ENCODE measurements at regions not wholly inside any gene's neighbourhood (a gene's known extent, or its start where the extent isn't known, plus 50 kb on each side); places are given as distances from the start of the nearest gene placed in this dataset.

DNA sequence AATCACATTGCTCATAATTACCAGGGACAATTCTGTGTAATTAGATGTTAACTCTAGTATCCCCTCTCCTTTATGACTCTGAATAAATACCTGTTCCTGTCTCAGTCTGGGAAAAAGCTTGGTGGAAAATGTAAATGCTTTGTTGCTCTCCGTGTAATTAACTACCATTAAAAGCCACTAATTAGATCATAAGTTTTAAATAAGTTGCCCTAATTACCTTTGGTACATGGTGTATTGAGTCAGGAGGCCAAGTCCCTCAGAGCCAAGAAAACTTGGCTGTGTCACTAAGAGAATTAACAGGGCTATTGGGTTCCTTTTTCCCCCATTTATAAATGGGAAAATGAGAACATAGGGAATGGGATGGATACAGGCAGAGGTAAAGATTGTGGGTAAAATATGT is 617.6 kb downstream of the TLR4 start:
- Histone ChIP-seq H3K36me3 (ENCODE audit: control insufficient read depth in 3 of 3, insufficient read depth in 3 of 3, low read length in 3 of 3) (no peaks in the 10 kb centered on the region), H3K27me3 (ENCODE audit: control insufficient read depth in 3 of 3, insufficient read depth in 3 of 3, low read length in 3 of 3) (no peaks in the 10 kb centered on the region), H3K4me1 (ENCODE audit: control insufficient read depth in 3 of 3, insufficient read depth in 3 of 3, low read length in 3 of 3) (no peaks in the 10 kb centered on the region), H3K9ac (ENCODE audit: low read depth in 1 of 3, low read length in 3 of 3) (no peak overlapping the region), H3K9me3 (ENCODE audit: control insufficient read depth in 3 of 3, low read length in 3 of 3) (no peaks in the 10 kb centered on the region), H3K27ac (ENCODE audit: low read depth, low read length) (no peak overlapping the region), H3K4me3 (ENCODE audit: low read length in 3 of 3) (no peak overlapping the region)

DNA sequence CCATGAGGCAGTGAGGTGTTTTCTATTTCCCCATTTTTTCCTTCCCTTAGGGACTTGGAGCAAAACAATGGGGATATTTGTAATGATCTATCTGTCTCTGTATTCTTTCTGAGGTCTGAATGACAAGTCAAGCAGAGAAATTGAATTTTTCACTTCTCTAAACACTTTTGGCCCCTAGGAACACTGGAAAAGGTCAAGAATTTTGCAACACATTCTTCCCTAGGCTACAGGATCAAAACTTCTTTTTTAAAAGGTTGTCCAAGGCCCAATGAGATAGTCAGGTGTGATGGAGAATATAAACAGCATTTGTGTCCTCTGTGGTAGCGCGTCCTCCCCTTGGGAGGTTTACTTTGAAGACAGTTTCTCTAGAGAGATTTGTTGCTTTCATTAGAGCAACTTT is 620.5 kb downstream of the TLR4 start:
- Histone ChIP-seq H3K9ac (ENCODE audit: low read depth in 1 of 3, low read length in 3 of 3) (no peak overlapping the region), H3K27me3 (ENCODE audit: control insufficient read depth in 3 of 3, insufficient read depth in 3 of 3, low read length in 3 of 3) (no peaks in the 10 kb centered on the region), H3K9me3 (ENCODE audit: control insufficient read depth in 3 of 3, low read length in 3 of 3) (no peaks in the 10 kb centered on the region), H3K27ac (ENCODE audit: low read depth, low read length) (no peak overlapping the region), H3K4me3 (ENCODE audit: low read length in 3 of 3) (no peak overlapping the region), H3K36me3 (ENCODE audit: control insufficient read depth in 3 of 3, insufficient read depth in 3 of 3, low read length in 3 of 3) (no peaks in the 10 kb centered on the region), H3K4me1 (ENCODE audit: control insufficient read depth in 3 of 3, insufficient read depth in 3 of 3, low read length in 3 of 3) (no peaks in the 10 kb centered on the region)

DNA sequence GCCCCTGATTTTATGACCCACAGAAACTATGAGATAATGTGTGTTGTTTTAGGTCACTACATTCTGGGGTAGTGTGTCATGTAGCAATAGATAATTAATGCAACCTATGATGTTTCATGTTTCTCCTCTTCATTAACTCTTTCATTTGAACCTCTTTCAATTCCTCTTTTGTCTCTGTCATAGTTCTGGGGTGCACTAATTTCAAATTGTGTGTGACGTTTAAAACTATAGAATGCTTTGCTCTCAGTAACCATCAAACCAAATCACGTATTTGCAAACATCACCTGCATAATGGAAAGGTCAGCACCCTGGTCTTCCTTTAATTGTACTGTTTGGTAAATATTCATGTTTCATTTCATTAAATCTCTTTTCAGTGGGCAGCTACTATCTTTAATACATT is 621.6 kb downstream of the TLR4 start:
- Histone ChIP-seq H3K27me3 (ENCODE audit: control insufficient read depth in 3 of 3, insufficient read depth in 3 of 3, low read length in 3 of 3) (no peaks in the 10 kb centered on the region), H3K36me3 (ENCODE audit: control insufficient read depth in 3 of 3, insufficient read depth in 3 of 3, low read length in 3 of 3) (no peaks in the 10 kb centered on the region), H3K9ac (ENCODE audit: low read depth in 1 of 3, low read length in 3 of 3) (no peak overlapping the region), H3K4me3 (ENCODE audit: low read length in 3 of 3) (no peak overlapping the region), H3K27ac (ENCODE audit: low read depth, low read length) (no peak overlapping the region), H3K4me1 (ENCODE audit: control insufficient read depth in 3 of 3, insufficient read depth in 3 of 3, low read length in 3 of 3) (no peaks in the 10 kb centered on the region), H3K9me3 (ENCODE audit: control insufficient read depth in 3 of 3, low read length in 3 of 3) (no peaks in the 10 kb centered on the region)

DNA sequence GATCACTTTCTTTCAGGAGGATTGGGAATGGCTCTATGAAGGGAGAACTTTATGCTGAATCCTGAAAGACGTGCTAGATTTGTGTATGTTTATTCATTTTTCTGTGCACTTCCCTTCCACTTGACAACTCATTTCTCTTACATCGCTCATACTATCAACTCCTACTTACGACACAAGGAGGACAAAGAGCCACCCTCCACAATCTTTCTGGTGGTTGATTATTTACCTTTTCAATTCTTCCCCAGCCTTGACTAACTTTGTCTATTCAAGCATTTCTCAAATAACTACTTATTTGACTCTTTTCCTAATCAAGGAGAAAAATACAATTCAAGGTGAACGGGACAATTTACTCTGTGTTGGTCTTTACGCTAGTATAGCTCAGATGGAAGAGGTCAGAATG is 622.1 kb downstream of the TLR4 start:
- H3K4me3 ChIP-seq (ENCODE audit: low read length in 3 of 3), result no peak overlapping the region
- no peaks in the 10 kb centered on the region for H3K4me1 ChIP-seq (ENCODE audit: control insufficient read depth in 3 of 3, insufficient read depth in 3 of 3, low read length in 3 of 3)
- H3K9ac ChIP-seq (ENCODE audit: low read depth in 1 of 3, low read length in 3 of 3), result no peak overlapping the region

GRCh38 chr9:118330191-118330986 is 626.2 kb downstream of the TLR4 start:
- Histone ChIP-seq H3K36me3 (ENCODE audit: control insufficient read depth in 3 of 3, insufficient read depth in 3 of 3, low read length in 3 of 3) (no peaks in the 10 kb centered on the region), H3K9me3 (ENCODE audit: control insufficient read depth in 3 of 3, low read length in 3 of 3) (no peaks in the 10 kb centered on the region)

More for the DNA sequence above, 622.1 kb downstream of the TLR4 start:
- no peak overlapping the region for H3K27ac ChIP-seq (ENCODE audit: low read depth, low read length)
- no peaks in the 10 kb centered on the region for H3K9me3 ChIP-seq (ENCODE audit: control insufficient read depth in 3 of 3, low read length in 3 of 3)
- H3K27me3 ChIP-seq (ENCODE audit: control insufficient read depth in 3 of 3, insufficient read depth in 3 of 3, low read length in 3 of 3), result no peaks in the 10 kb centered on the region
- H3K36me3 ChIP-seq (ENCODE audit: control insufficient read depth in 3 of 3, insufficient read depth in 3 of 3, low read length in 3 of 3), result no peaks in the 10 kb centered on the region

DNA sequence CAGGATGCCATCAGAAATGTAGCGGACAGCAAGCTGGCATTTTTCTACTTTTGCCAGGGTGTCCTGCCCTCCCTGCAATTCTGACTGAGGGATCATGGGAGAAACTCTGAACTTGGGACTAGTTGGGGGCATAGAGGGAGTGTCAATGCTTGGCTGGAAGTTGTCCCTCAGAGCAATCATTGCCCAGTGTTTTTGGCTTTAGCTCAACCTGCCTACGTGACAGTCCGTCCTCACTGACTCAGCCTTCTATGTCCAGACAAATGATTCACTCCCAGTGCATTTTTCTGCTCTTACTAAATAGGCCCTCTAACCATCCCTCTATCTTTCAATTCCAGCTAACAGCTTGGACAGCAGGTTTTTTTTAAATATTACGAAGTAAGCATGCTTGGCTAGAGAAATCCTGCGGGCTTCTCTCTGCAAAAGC is 627.4 kb downstream of the TLR4 start:
- Histone ChIP-seq H3K9me3 (ENCODE audit: control insufficient read depth in 3 of 3, low read length in 3 of 3) (no peaks in the 10 kb centered on the region), H3K27ac (ENCODE audit: low read depth, low read length) (no peak overlapping the region), H3K27me3 (ENCODE audit: control insufficient read depth in 3 of 3, insufficient read depth in 3 of 3, low read length in 3 of 3) (no peaks in the 10 kb centered on the region), H3K9ac (ENCODE audit: low read depth in 1 of 3, low read length in 3 of 3) (no peak overlapping the region), H3K4me3 (ENCODE audit: low read length in 3 of 3) (no peak overlapping the region), H3K4me1 (ENCODE audit: control insufficient read depth in 3 of 3, insufficient read depth in 3 of 3, low read length in 3 of 3) (no peaks in the 10 kb centered on the region), H3K36me3 (ENCODE audit: control insufficient read depth in 3 of 3, insufficient read depth in 3 of 3, low read length in 3 of 3) (no peaks in the 10 kb centered on the region)

More at GRCh38 chr9:118330191-118330986, 626.2 kb downstream of the TLR4 start:
- no peak overlapping the region for H3K27ac ChIP-seq (ENCODE audit: low read depth, low read length)
- H3K4me1 ChIP-seq (ENCODE audit: control insufficient read depth in 3 of 3, insufficient read depth in 3 of 3, low read length in 3 of 3), result no peaks in the 10 kb centered on the region
- no peak overlapping the region for H3K4me3 ChIP-seq (ENCODE audit: low read length in 3 of 3)
- H3K27me3 ChIP-seq (ENCODE audit: control insufficient read depth in 3 of 3, insufficient read depth in 3 of 3, low read length in 3 of 3), result no peaks in the 10 kb centered on the region
- no peak overlapping the region for H3K9ac ChIP-seq (ENCODE audit: low read depth in 1 of 3, low read length in 3 of 3)

DNA sequence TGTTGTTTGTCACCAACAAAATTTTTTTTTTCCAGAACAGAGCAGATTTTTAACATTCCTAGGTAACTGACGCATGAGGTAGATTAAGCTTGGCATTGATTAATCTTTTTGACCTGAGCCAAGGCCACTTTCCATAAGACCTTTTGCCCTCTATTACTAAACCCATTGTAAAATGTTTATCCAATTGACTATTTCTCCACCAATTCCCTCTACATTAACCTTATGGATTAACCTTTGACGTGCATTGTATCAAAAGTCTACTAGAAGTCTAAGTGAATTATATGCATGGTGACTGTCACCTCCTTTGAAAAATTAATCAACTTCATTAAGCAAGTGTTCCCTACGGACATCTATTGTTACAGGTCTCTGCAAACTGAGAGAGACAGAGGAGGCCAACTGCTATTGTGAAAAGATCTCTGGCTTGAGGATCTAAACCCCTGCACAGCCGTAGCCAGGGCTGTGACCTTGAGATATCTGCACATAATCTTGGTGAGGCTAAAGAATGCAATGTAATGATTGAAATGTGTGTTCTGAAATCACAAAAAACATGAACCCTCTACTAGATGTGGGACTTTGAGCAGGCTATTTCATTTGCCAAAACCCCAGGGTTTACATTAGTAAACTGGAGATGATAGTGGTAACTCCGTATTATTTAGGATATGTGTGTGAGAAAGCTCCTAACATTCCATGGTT is 632.2 kb downstream of the TLR4 start:
- Histone ChIP-seq H3K9ac (ENCODE audit: low read depth in 1 of 3, low read length in 3 of 3) (no peak overlapping the region), H3K4me3 (ENCODE audit: low read length in 3 of 3) (no peak overlapping the region), H3K9me3 (ENCODE audit: control insufficient read depth in 3 of 3, low read length in 3 of 3) (no peaks in the 10 kb centered on the region), H3K27ac (ENCODE audit: low read depth, low read length) (no peak overlapping the region), H3K27me3 (ENCODE audit: control insufficient read depth in 3 of 3, insufficient read depth in 3 of 3, low read length in 3 of 3) (no peaks in the 10 kb centered on the region), H3K36me3 (ENCODE audit: control insufficient read depth in 3 of 3, insufficient read depth in 3 of 3, low read length in 3 of 3) (no peaks in the 10 kb centered on the region), H3K4me1 (ENCODE audit: control insufficient read depth in 3 of 3, insufficient read depth in 3 of 3, low read length in 3 of 3) (no peaks in the 10 kb centered on the region)

DNA sequence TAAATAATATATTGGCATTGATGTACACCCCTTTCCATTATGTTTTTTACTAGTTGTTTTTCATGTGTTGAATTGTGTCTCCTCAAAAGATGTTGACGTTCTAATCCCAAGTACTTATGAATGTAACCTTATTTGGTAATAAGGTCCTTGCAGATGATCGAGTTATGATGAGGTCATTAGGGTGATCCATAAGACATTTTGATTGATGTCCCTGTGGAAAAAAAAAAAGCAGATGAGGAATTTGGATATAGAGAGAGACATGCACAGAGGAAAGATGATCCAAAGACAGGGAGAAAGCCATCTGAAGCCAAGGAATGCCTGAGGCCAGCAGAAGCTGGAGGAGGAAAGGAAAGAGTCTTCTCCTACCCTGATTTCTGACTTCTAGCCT is 632.7 kb downstream of the TLR4 start:
- Histone ChIP-seq H3K9me3 (ENCODE audit: control insufficient read depth in 3 of 3, low read length in 3 of 3) (no peaks in the 10 kb centered on the region), H3K4me3 (ENCODE audit: low read length in 3 of 3) (no peak overlapping the region), H3K27ac (ENCODE audit: low read depth, low read length) (no peak overlapping the region), H3K4me1 (ENCODE audit: control insufficient read depth in 3 of 3, insufficient read depth in 3 of 3, low read length in 3 of 3) (no peaks in the 10 kb centered on the region), H3K36me3 (ENCODE audit: control insufficient read depth in 3 of 3, insufficient read depth in 3 of 3, low read length in 3 of 3) (no peaks in the 10 kb centered on the region), H3K9ac (ENCODE audit: low read depth in 1 of 3, low read length in 3 of 3) (no peak overlapping the region), H3K27me3 (ENCODE audit: control insufficient read depth in 3 of 3, insufficient read depth in 3 of 3, low read length in 3 of 3) (no peaks in the 10 kb centered on the region)

GRCh38 chr9:118360036-118360435 is 655.8 kb downstream of the TLR4 start:
- no peaks in the 10 kb centered on the region for H3K27me3 ChIP-seq (ENCODE audit: control insufficient read depth in 3 of 3, insufficient read depth in 3 of 3, low read length in 3 of 3)
- no peak overlapping the region for H3K9ac ChIP-seq (ENCODE audit: low read depth in 1 of 3, low read length in 3 of 3)
- no peaks in the 10 kb centered on the region for H3K36me3 ChIP-seq (ENCODE audit: control insufficient read depth in 3 of 3, insufficient read depth in 3 of 3, low read length in 3 of 3)
- H3K27ac ChIP-seq (ENCODE audit: low read depth, low read length), result no peak overlapping the region
- H3K9me3 ChIP-seq (ENCODE audit: control insufficient read depth in 3 of 3, low read length in 3 of 3), result no peaks in the 10 kb centered on the region
- H3K4me1 ChIP-seq (ENCODE audit: control insufficient read depth in 3 of 3, insufficient read depth in 3 of 3, low read length in 3 of 3), result no peaks in the 10 kb centered on the region
- H3K4me3 ChIP-seq (ENCODE audit: low read length in 3 of 3), result no peak overlapping the region

GRCh38 chr9:118362123-118362522 is 657.9 kb downstream of the TLR4 start:
- H3K27ac ChIP-seq (ENCODE audit: low read depth, low read length), result no peak overlapping the region
- no peak overlapping the region for H3K9ac ChIP-seq (ENCODE audit: low read depth in 1 of 3, low read length in 3 of 3)
- no peak overlapping the region for H3K4me3 ChIP-seq (ENCODE audit: low read length in 3 of 3)
- H3K9me3 ChIP-seq (ENCODE audit: control insufficient read depth in 3 of 3, low read length in 3 of 3), result no peaks in the 10 kb centered on the region
- no peaks in the 10 kb centered on the region for H3K4me1 ChIP-seq (ENCODE audit: control insufficient read depth in 3 of 3, insufficient read depth in 3 of 3, low read length in 3 of 3)
- H3K27me3 ChIP-seq (ENCODE audit: control insufficient read depth in 3 of 3, insufficient read depth in 3 of 3, low read length in 3 of 3), result no peaks in the 10 kb centered on the region
- no peaks in the 10 kb centered on the region for H3K36me3 ChIP-seq (ENCODE audit: control insufficient read depth in 3 of 3, insufficient read depth in 3 of 3, low read length in 3 of 3)
